BJ (cell line): ENCODE measurements at regions not wholly inside any gene's neighbourhood (a gene's known extent, or its start where the extent isn't known, plus 50 kb on each side); places are given as distances from the start of the nearest gene placed in this dataset.

Experiments used
- CTCF ChIA-PET: fragments of 350-600 bp; formaldehyde crosslinking; extraction: SDS; loops from one replicate; lab custom pipeline; 2021; ENCODE audit warnings: antibody characterized with exemption, inconsistent platforms; lab: Yijun Ruan, JAX
- POLR2A ChIA-PET: fragments of 300-600 bp; sonication (Branson Sonifier 250); formaldehyde crosslinking; extraction: SDS; loops from one replicate; lab custom pipeline; 2021; ENCODE audit warnings: antibody characterized with exemption; lab: Charles Lee
- DNase-seq: peaks from one replicate; pipeline ENCODE4 v3.0.0-alpha.2; 2011; ENCODE audit warnings: low read depth
- H3K27me3 ChIP-seq: 2 replicates; pipeline ENCODE4 v1.6.0; 2011; ENCODE audit warnings: low read length; ENCODE audit not compliant: control insufficient read depth, insufficient read depth
- H3K36me3 ChIP-seq: 2 replicates; pipeline ENCODE4 v1.5.1; 2011; ENCODE audit warnings: low read length; ENCODE audit not compliant: control insufficient read depth, insufficient read depth
- H3K4me3 ChIP-seq: 2 replicates; pipeline ENCODE4 v1.5.1; 2011; ENCODE audit warnings: low read depth, mild to moderate bottlenecking, control low read depth, low read length
- CTCF ChIP-seq: IDR thresholded peaks from 2 replicates; pipeline ENCODE4 v1.5.1; 2011; ENCODE audit warnings: low read depth, mild to moderate bottlenecking, control low read depth, inconsistent platforms, low read length, moderate library complexity; ENCODE audit not compliant: insufficient read depth

DNA sequence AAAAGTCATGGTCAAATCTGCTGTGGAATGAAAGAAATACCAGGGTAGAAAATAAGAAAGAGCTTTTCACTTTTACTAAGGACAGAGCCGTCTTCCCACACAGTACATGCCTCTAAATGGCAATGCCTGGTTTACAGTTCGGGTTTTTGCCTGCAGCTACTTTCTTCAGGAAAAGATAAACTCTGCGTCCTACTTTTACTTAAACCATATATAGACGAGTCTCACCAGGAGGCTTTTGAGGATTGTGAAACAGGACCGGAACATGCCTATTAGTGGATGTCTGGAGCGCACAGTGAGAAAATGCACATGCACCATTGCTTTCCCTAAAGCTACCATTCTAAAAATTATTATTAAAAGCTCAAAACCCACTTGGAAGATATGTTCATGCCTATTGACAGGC is 70.5 kb downstream of the KLF6 start:
- no peak for TF ChIP-seq CTCF
- CTCF ChIA-PET = interaction anchor here (0.7 to 1.0 kb wide), 2 partner anchors 15 to 1199 kb away, joined by 3 read pairs; no protein-coding TSS in a partner anchor
- no peak for DNase-seq
- POLR2A ChIA-PET = no interaction called here
- Histone ChIP-seq H3K27me3 (no peaks in the 10 kb centered on the region; the same call in 1 of the 2 replicates), H3K36me3 (no peaks in the 10 kb centered on the region), H3K4me3 (no peak overlapping the region)

DNA sequence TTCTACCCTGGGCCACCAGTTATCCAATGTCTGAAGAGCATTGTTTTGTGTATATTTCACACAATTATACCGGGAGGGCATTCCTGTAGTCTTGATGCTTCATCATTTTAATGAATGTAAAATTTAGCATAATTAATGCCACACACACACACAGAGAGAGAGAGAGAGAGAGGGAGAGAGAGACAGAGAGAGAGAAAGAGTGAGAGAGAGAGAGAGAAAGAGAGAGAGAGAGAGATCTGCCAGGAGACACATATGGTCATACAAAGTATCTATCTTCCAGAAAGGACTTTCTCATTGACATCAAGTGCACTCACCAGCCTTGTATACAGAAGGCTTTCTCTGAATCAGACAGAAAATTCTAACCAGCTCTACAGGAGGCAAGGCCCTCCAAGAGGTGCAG is 72.3 kb downstream of the KLF6 start:
- Histone ChIP-seq H3K4me3 (no peak overlapping the region), H3K36me3 (no peaks in the 10 kb centered on the region), H3K27me3 (no peaks in the 10 kb centered on the region; the same call in 1 of the 2 replicates)
- no peak for DNase-seq
- POLR2A ChIA-PET = no interaction called here
- CTCF ChIA-PET = no interaction called here
- TF ChIP-seq CTCF = no peak

GRCh38 chr10:3711918-3712317 is 73.1 kb downstream of the KLF6 start:
- no peak for TF ChIP-seq CTCF
- ChIA-PET POLR2A (no interaction called here), CTCF (no interaction called here)
- Histone ChIP-seq H3K27me3 (no peaks in the 10 kb centered on the region; the same call in 1 of the 2 replicates), H3K36me3 (no peaks in the 10 kb centered on the region), H3K4me3 (no peak overlapping the region)
- no peak for DNase-seq

DNA sequence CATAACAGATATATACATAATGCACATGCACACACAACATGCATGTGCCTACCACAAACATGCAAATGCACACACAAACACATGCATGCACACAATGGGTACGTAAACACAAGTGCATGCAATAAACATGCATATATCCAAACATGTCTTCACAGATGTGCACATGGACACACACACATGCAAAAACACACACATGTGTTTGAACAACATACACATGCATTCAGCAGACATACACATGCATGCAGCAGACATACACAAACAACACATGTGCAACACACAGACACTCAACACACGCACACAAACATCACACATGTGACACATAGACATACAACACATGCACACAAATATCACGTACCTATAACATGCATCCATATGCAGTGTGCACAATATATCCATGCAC is 74.2 kb downstream of the KLF6 start:
- DNase-seq = no peak
- no peak overlapping the region for H3K4me3 ChIP-seq
- ChIA-PET POLR2A (no interaction called here), CTCF (no interaction called here)
- no peaks in the 10 kb centered on the region for H3K36me3 ChIP-seq
- H3K27me3 ChIP-seq = no peaks in the 10 kb centered on the region
- TF ChIP-seq CTCF = no peak

- Histone ChIP-seq H3K4me3 (no peak overlapping the region), H3K27me3 (no peaks in the 10 kb centered on the region), H3K36me3 (no peaks in the 10 kb centered on the region)
- no peak for DNase-seq
- no peak for TF ChIP-seq CTCF
- ChIA-PET CTCF (no interaction called here), POLR2A (no interaction called here)
Measured at GRCh38 chr10:3709456-3710060, 75.5 kb downstream of the KLF6 start.
